SJSA1 (cell line): ENCODE measurements at regions not wholly inside any gene's neighbourhood (a gene's known extent, or its start where the extent isn't known, plus 50 kb on each side); places are given as distances from the start of the nearest gene placed in this dataset.
"Not testable (repeated sequence)": the region's sequence is repeated elsewhere in the genome, so short reads cannot be mapped to it uniquely, and the experiment has no call there.

ENCODE experiments used
- DNase-seq, 2 experiments: peaks; one replicate each; pipeline ENCODE4 v3.0.0-alpha.2; 2015 to 2020; ENCODE audit warnings: low spot score in 2 of 2, low read depth in 1 of 2
- H3K27ac ChIP-seq: fragments of 250-450 bp; sonication (Bioruptor Pico); 2 replicates; pipeline ENCODE4 v1.5.1; 2020; ENCODE audit warnings: mild to moderate bottlenecking, moderate library complexity
- H3K27me3 ChIP-seq: fragments of 250-450 bp; sonication (Bioruptor Pico); replicated peaks from 2 replicates; pipeline ENCODE4 v1.5.1; 2020; ENCODE audit warnings: mild to moderate bottlenecking, moderate library complexity
- H3K36me3 ChIP-seq: fragments of 250-450 bp; sonication (Bioruptor Pico); 2 replicates; pipeline ENCODE4 v1.5.1; 2020; ENCODE audit warnings: mild to moderate bottlenecking
- H3K4me1 ChIP-seq: fragments of 250-450 bp; sonication (Bioruptor Pico); replicated peaks from 2 replicates; pipeline ENCODE4 v1.6.1; 2021; ENCODE audit warnings: mild to moderate bottlenecking
- H3K4me3 ChIP-seq: fragments of 250-450 bp; sonication (Bioruptor Pico); 2 replicates; pipeline ENCODE4 v1.5.1; 2020; ENCODE audit warnings: mild to moderate bottlenecking
- H3K9me3 ChIP-seq: fragments of 250-450 bp; sonication (Bioruptor Pico); replicated peaks from 2 replicates; pipeline ENCODE4 v1.5.1; 2020; ENCODE audit warnings: mild to moderate bottlenecking

DNA sequence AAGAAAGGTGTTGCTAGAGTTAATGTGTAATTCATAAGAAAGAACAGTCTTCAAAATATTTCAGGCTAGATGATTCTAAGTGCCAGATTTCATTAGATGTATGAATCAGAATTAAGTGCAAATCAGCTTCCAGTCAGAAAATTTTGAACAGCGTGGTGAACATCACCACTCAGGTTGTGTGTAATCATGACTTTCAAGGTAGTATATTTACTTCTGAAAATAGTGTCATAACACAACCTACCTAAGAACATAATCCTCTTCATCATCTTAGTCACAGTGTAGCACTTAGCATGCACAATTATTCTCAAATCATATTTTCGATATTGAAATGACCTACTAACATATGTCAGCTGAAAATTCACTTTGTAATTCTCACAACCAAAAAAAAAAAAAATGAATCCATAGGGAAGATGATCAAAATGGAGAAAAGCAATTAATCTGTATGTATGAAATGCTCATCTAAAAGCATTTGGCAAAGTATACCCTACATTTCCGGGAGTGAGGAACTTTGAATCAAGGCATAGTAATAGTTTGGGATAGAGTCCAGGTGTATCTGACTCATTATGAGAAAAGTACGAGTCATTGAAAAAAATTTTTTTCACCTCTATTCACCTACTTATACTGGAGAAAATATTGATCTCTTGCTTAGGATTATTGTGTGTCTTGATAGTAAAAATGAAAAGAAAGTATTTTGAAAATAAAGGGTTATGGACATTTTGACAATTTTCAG is 221.8 kb upstream of the CHRM3 start:
- no peaks in the 10 kb centered on the region for H3K4me1 ChIP-seq
- no peak overlapping the region for H3K4me3 ChIP-seq
- no peak overlapping the region for H3K27ac ChIP-seq
- DNase-seq: no peak
- H3K36me3 ChIP-seq: no peaks in the 10 kb centered on the region
- H3K27me3 ChIP-seq: no peaks in the 10 kb centered on the region
- no peaks in the 10 kb centered on the region for H3K9me3 ChIP-seq

- Histone ChIP-seq H3K9me3 (peaks cover 3% of the 10 kb centered on the region), H3K4me1 (no peaks in the 10 kb centered on the region), H3K27me3 (no peaks in the 10 kb centered on the region), H3K4me3 (no peak overlapping the region), H3K27ac (no peak overlapping the region), H3K36me3 (no peaks in the 10 kb centered on the region)
- DNase-seq: no peak
These were observed 230.8 kb upstream of the CHRM3 start for GRCh38 chr1:239155466-239156091.

- no peaks in the 10 kb centered on the region for H3K27me3 ChIP-seq
- no peak overlapping the region for H3K4me3 ChIP-seq
- H3K27ac ChIP-seq: no peak overlapping the region
- no peak for DNase-seq
- no peaks in the 10 kb centered on the region for H3K4me1 ChIP-seq
- H3K9me3 ChIP-seq: peaks cover 8% of the 10 kb centered on the region
- no peaks in the 10 kb centered on the region for H3K36me3 ChIP-seq
These were observed 234.4 kb upstream of the CHRM3 start for GRCh38 chr1:239151937-239152336.

- H3K4me3 ChIP-seq: no peak overlapping the region
- no peaks in the 10 kb centered on the region for H3K4me1 ChIP-seq
- no peaks in the 10 kb centered on the region for H3K27me3 ChIP-seq
- H3K36me3 ChIP-seq: no peaks in the 10 kb centered on the region
- H3K27ac ChIP-seq: no peak overlapping the region
- no peak for DNase-seq
- H3K9me3 ChIP-seq: peaks cover 12% of the 10 kb centered on the region; the same call in 1 of the 2 replicates
These were observed 245.4 kb upstream of the CHRM3 start for GRCh38 chr1:239140968-239141367.

GRCh38 chr1:239139801-239140200 is 246.6 kb upstream of the CHRM3 start:
- no peaks in the 10 kb centered on the region for H3K4me1 ChIP-seq
- H3K27ac ChIP-seq: no peak overlapping the region
- H3K36me3 ChIP-seq: no peaks in the 10 kb centered on the region
- peaks cover 12% of the 10 kb centered on the region; the same call in 1 of the 2 replicates for H3K9me3 ChIP-seq
- no peak overlapping the region for H3K4me3 ChIP-seq
- H3K27me3 ChIP-seq: no peaks in the 10 kb centered on the region
- DNase-seq: no peak

DNA sequence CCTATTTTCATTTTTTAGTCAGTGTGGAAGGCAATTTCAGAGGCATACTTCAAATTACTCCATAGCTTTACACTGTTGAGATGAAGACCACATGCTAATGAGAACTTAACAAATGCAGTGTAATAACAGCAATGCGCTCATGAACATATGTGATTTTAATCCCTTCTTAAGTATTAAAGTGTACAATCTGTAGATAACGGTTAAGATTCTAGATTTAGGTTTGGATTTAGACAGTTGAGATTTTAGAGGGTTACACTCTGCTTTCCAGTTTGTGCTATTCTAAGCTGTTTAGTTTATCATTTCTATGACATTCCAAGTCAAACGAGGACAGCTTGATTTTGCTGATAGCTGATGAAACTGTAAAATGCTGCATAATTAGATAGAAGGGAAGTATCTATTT is 257.8 kb upstream of the CHRM3 start:
- H3K36me3 ChIP-seq: no peaks in the 10 kb centered on the region
- H3K27me3 ChIP-seq: no peaks in the 10 kb centered on the region

GRCh38 chr1:239126884-239127283 is 259.5 kb upstream of the CHRM3 start:
- DNase-seq: no peak
- no peaks in the 10 kb centered on the region for H3K36me3 ChIP-seq
- no peak overlapping the region for H3K4me3 ChIP-seq
- no peak overlapping the region for H3K27ac ChIP-seq
- H3K9me3 ChIP-seq: peaks cover 2% of the 10 kb centered on the region; the same call in 1 of the 2 replicates
- no peaks in the 10 kb centered on the region for H3K4me1 ChIP-seq
- H3K27me3 ChIP-seq: no peaks in the 10 kb centered on the region

More for the DNA sequence above, 257.8 kb upstream of the CHRM3 start:
- Histone ChIP-seq H3K9me3 (peaks cover 2% of the 10 kb centered on the region; the same call in 1 of the 2 replicates), H3K4me1 (no peaks in the 10 kb centered on the region), H3K4me3 (no peak overlapping the region), H3K27ac (no peak overlapping the region)
- DNase-seq: no peak

- H3K27ac ChIP-seq: no peak overlapping the region
- H3K4me1 ChIP-seq: no peaks in the 10 kb centered on the region
- peaks cover 4% of the 10 kb centered on the region for H3K9me3 ChIP-seq
- DNase-seq: no peak
- no peak overlapping the region for H3K4me3 ChIP-seq
- no peaks in the 10 kb centered on the region for H3K27me3 ChIP-seq
- no peaks in the 10 kb centered on the region for H3K36me3 ChIP-seq
These were observed 260.5 kb upstream of the CHRM3 start for GRCh38 chr1:239125893-239126292.

DNA sequence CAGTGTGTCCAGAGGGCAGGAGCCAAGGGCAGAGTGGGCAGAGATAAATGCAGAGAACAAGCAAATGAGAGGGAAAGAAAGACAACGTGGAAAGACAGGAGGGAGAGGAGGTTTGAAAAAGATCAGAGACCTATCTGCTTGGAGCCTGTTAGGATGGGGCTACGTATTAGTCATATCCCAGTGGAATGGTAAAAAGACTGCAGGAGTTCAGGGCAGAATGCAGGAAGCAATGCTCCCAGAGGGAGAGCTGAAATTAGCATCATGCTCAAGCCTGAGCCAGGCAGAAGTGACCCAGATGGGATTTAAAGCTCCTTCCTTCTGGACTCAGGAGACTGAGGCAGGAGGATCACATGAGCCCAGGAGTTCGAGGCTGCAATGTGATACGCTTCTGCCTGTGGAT is 261.3 kb upstream of the CHRM3 start:
- Histone ChIP-seq H3K27me3 (no peaks in the 10 kb centered on the region), H3K4me1 (no peaks in the 10 kb centered on the region), H3K9me3 (peaks cover 6% of the 10 kb centered on the region), H3K36me3 (no peaks in the 10 kb centered on the region), H3K4me3 (no peak overlapping the region), H3K27ac (no peak overlapping the region)
- DNase-seq: no peak

- peaks cover 4% of the 10 kb centered on the region for H3K9me3 ChIP-seq
- no peaks in the 10 kb centered on the region for H3K27me3 ChIP-seq
- H3K36me3 ChIP-seq: no peaks in the 10 kb centered on the region
- H3K4me1 ChIP-seq: no peaks in the 10 kb centered on the region
- H3K4me3 ChIP-seq: no peak overlapping the region
- no peak overlapping the region for H3K27ac ChIP-seq
- no peak for DNase-seq
These were observed 263.1 kb upstream of the CHRM3 start for GRCh38 chr1:239123260-239123659.

GRCh38 chr1:239112101-239112935 is 274.1 kb upstream of the CHRM3 start:
- H3K4me3 ChIP-seq: no peak overlapping the region
- H3K27me3 ChIP-seq: no peaks in the 10 kb centered on the region
- peaks cover 5% of the 10 kb centered on the region; the same call in 1 of the 2 replicates for H3K9me3 ChIP-seq
- DNase-seq: no peak
- H3K36me3 ChIP-seq: no peaks in the 10 kb centered on the region
- H3K27ac ChIP-seq: no peak overlapping the region
- no peaks in the 10 kb centered on the region for H3K4me1 ChIP-seq

GRCh38 chr1:239107676-239108075 is 278.7 kb upstream of the CHRM3 start:
- Histone ChIP-seq H3K4me3 (no peak overlapping the region), H3K27me3 (no peaks in the 10 kb centered on the region), H3K36me3 (no peaks in the 10 kb centered on the region), H3K9me3 (peaks cover 5% of the 10 kb centered on the region; the same call in 1 of the 2 replicates), H3K4me1 (no peaks in the 10 kb centered on the region), H3K27ac (no peak overlapping the region)
- no peak for DNase-seq

- not testable (repeated sequence) for H3K27ac ChIP-seq, H3K9me3 ChIP-seq, DNase-seq, H3K4me3 ChIP-seq, H3K27me3 ChIP-seq, H3K36me3 ChIP-seq, H3K4me1 ChIP-seq
These were observed 279.7 kb upstream of the CHRM3 start for GRCh38 chr1:239106689-239107088.
